KMS-11 (cell line): ENCODE measurements at regions not wholly inside any gene's neighbourhood (a gene's known extent, or its start where the extent isn't known, plus 50 kb on each side); places are given as distances from the start of the nearest gene placed in this dataset.

Experiments used
- H2AFZ ChIP-seq: fragments of 200-600 bp; sonication (generic); 2 replicates; pipeline ENCODE4 v1.6.1; 2016; ENCODE audit warnings: antibody characterized with exemption, mixed run types, low read depth
- H3K27ac ChIP-seq: fragments of 200-600 bp; sonication (generic); 2 replicates; pipeline ENCODE4 v1.6.1; 2016; ENCODE audit warnings: mild to moderate bottlenecking, mixed run types
- H3K27me3 ChIP-seq: fragments of 200-600 bp; sonication (generic); 2 replicates; pipeline ENCODE4 v1.6.1; 2017; ENCODE audit warnings: mild to moderate bottlenecking, low read depth, mixed run types, moderate library complexity; ENCODE audit not compliant: insufficient read depth
- H3K36me3 ChIP-seq: fragments of 200-600 bp; sonication (generic); 2 replicates; pipeline ENCODE4 v1.6.1; 2017; ENCODE audit warnings: mild to moderate bottlenecking, mixed run types; ENCODE audit not compliant: insufficient read depth
- H3K4me1 ChIP-seq: fragments of 200-600 bp; sonication (generic); 2 replicates; pipeline ENCODE4 v1.6.1; 2016; ENCODE audit warnings: mild to moderate bottlenecking, low read depth, mixed run types; ENCODE audit not compliant: poor library complexity, severe bottlenecking
- H3K4me2 ChIP-seq: fragments of 200-600 bp; sonication (generic); 2 replicates; pipeline ENCODE4 v1.7.0; 2016; ENCODE audit warnings: mild to moderate bottlenecking, mixed run types
- H3K4me3 ChIP-seq: fragments of 200-600 bp; sonication (generic); IDR thresholded peaks from 2 replicates; pipeline ENCODE4 v1.6.1; 2017; ENCODE audit warnings: low read depth, low read length, mixed read lengths; ENCODE audit not compliant: insufficient read depth
- H3K79me2 ChIP-seq: fragments of 200-600 bp; sonication (generic); 2 replicates; pipeline ENCODE4 v1.6.1; 2016; ENCODE audit warnings: low read depth, mixed run types; ENCODE audit not compliant: insufficient read depth
- H3K9ac ChIP-seq: fragments of 200-600 bp; sonication (generic); 2 replicates; pipeline ENCODE4 v1.6.1; 2016; ENCODE audit warnings: mild to moderate bottlenecking, mixed run types
- H4K20me1 ChIP-seq: fragments of 200-600 bp; sonication (generic); 2 replicates; pipeline ENCODE4 v1.6.1; 2016; ENCODE audit warnings: mild to moderate bottlenecking, mixed run types; ENCODE audit not compliant: insufficient read depth
- CTCF ChIP-seq: fragments of 200-600 bp; sonication (generic); conservative IDR thresholded peaks from 2 replicates; pipeline ENCODE4 v1.6.1; 2017; ENCODE audit warnings: low read depth, mild to moderate bottlenecking, antibody characterized with exemption, low read length, moderate library complexity, mixed read lengths

GRCh38 chr3:68290333-68290732 is 635.9 kb upstream of the SUCLG2 start:
- no peaks in the 10 kb centered on the region for H4K20me1 ChIP-seq
- H3K9ac ChIP-seq: no peak overlapping the region
- no peak for TF ChIP-seq CTCF
- H3K4me2 ChIP-seq: no peak overlapping the region
- no peaks in the 10 kb centered on the region for H3K36me3 ChIP-seq
- no peak overlapping the region for H2AFZ ChIP-seq
- no peak overlapping the region for H3K4me3 ChIP-seq
- H3K4me1 ChIP-seq: no peaks in the 10 kb centered on the region
- H3K79me2 ChIP-seq: no peaks in the 10 kb centered on the region
- no peak overlapping the region for H3K27ac ChIP-seq
- H3K27me3 ChIP-seq: no peaks in the 10 kb centered on the region

- no peaks in the 10 kb centered on the region for H3K79me2 ChIP-seq
- no peak overlapping the region for H3K27ac ChIP-seq
- H3K4me2 ChIP-seq: no peak overlapping the region
- no peak for TF ChIP-seq CTCF
- no peak overlapping the region for H3K9ac ChIP-seq
- no peak overlapping the region for H2AFZ ChIP-seq
- H3K4me3 ChIP-seq: no peak overlapping the region
- H3K27me3 ChIP-seq: no peaks in the 10 kb centered on the region
- no peaks in the 10 kb centered on the region for H4K20me1 ChIP-seq
- no peaks in the 10 kb centered on the region for H3K36me3 ChIP-seq
- H3K4me1 ChIP-seq: no peaks in the 10 kb centered on the region
Observed at GRCh38 chr3:68288085-68288484, 633.7 kb upstream of the SUCLG2 start.

DNA sequence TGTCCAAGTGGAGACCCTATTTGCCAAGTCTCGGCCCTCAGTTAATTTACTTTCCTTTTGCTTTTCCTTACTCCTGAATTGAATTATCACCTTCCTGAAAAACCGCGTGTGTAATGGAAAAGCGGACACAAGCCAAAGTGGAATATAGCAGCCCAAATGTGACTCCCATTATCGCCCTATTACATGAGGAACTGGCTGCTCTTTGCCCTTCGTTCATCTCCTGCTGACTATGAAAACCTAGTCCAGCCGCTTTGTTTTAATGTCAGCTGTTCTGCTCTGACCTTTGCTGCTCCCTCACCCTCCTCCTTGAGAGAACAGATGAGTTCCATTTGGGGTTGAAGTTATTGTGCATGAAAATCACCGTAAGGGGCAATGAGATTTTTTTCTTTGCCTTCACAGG is 632.7 kb upstream of the SUCLG2 start:
- Histone ChIP-seq H3K79me2 (no peaks in the 10 kb centered on the region), H3K9ac (no peak overlapping the region), H3K4me3 (no peak overlapping the region), H3K4me1 (no peaks in the 10 kb centered on the region), H3K4me2 (no peak overlapping the region), H2AFZ (no peak overlapping the region), H3K36me3 (no peaks in the 10 kb centered on the region), H3K27me3 (no peaks in the 10 kb centered on the region), H4K20me1 (no peaks in the 10 kb centered on the region), H3K27ac (no peak overlapping the region)
- no peak for TF ChIP-seq CTCF

DNA sequence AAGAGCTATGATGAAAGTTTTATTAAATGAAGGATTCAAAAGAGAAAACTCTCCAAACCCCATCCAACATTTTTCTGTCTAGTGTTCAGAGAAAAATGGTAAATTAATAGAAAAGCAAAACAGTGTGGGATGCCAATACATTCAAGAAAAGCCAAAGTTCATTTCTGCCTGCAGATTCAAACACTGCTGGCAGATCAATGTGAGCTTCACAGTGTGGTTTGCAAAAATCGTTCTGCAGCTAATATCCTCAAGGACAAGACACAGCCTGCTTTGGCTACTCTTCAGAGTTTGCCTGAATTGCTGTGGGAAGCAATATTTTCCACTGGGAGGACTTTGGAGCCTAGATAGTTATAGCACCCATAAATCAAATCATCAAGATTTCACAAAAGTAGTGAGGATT is 619.9 kb upstream of the SUCLG2 start:
- no peaks in the 10 kb centered on the region for H3K4me1 ChIP-seq
- H3K9ac ChIP-seq: no peak overlapping the region
- no peak overlapping the region for H3K27ac ChIP-seq
- no peak for TF ChIP-seq CTCF
- H3K4me2 ChIP-seq: no peak overlapping the region
- H3K27me3 ChIP-seq: no peaks in the 10 kb centered on the region
- H3K36me3 ChIP-seq: no peaks in the 10 kb centered on the region
- no peaks in the 10 kb centered on the region for H4K20me1 ChIP-seq
- H3K4me3 ChIP-seq: no peak overlapping the region
- H3K79me2 ChIP-seq: no peaks in the 10 kb centered on the region
- no peak overlapping the region for H2AFZ ChIP-seq

DNA sequence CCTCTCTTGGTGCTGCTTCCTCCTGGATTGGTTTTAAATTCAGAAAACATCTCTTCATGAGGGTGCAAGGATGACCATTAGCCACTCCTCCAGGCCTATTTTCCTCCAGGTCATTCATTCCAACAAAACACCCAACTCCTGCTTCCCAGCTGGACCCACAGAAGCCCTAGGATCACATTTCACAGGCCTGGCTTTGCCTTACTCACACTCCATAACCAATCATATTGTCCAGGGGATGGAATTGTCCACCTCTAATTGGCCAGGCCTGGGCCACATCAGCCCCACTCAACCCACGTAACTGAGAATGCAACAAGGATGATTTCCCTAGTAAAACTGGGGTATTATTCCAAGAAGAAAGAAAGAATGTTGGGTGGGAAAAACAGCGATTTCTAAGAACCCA is 616.7 kb upstream of the SUCLG2 start:
- no peak overlapping the region for H2AFZ ChIP-seq
- TF ChIP-seq CTCF: no peak
- no peak overlapping the region for H3K9ac ChIP-seq
- H3K27me3 ChIP-seq: no peaks in the 10 kb centered on the region
- H3K4me1 ChIP-seq: no peaks in the 10 kb centered on the region
- no peak overlapping the region for H3K27ac ChIP-seq
- no peaks in the 10 kb centered on the region for H4K20me1 ChIP-seq
- H3K79me2 ChIP-seq: no peaks in the 10 kb centered on the region
- no peak overlapping the region for H3K4me3 ChIP-seq
- H3K36me3 ChIP-seq: no peaks in the 10 kb centered on the region
- H3K4me2 ChIP-seq: no peak overlapping the region
